ENCODE measurements at regions not wholly inside any gene's neighbourhood (a gene's known extent, or its start where the extent isn't known, plus 50 kb on each side); places are given as distances from the start of the nearest gene placed in this dataset.

DNA sequence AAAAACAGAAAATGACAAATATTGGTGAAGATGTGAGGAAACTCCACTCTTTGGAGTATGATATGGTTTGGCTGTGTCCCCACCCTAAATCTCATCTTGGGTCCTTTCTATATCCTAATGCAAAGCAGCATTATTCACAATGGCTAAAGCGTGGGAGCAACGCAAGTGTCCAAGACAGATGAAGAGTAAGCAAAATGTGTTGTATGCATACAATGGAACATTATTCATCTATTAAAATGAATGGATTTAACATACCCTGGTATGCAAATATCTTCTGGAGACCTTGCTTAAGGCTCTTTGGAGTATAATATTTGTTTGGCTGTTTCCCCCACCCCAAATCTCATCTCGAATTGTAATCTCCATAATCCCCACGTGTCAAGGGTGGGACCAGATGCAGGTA lies 839.8 kb upstream of the POM121L12 start:
- Histone ChIP-seq H4K8ac (ENCODE audit: extremely low read depth, insufficient read depth, low read length) (no peak overlapping the region), H2BK15ac (ENCODE audit: low read length) (no peak overlapping the region), H4K91ac (replicated peaks; ENCODE audit: insufficient read length, low read length) (no peak overlapping the region), H2BK120ac (replicated peaks; ENCODE audit: low read depth, low read length) (no peak overlapping the region), H3K9me3 (ENCODE audit: insufficient read depth in 2 of 2, low read depth in 1 of 2, low read length in 1 of 2) (no peaks in the 10 kb centered on the region), H3K4me1 (replicated peaks in 1 of 4; ENCODE audit: control insufficient read depth in 3 of 4, insufficient read depth in 4 of 4, low read length in 3 of 4) (no peaks in the 10 kb centered on the region), H3K18ac (ENCODE audit: extremely low read depth, low read length) (no peak overlapping the region), H4K20me1 (replicated peaks in 1 of 2; ENCODE audit: control insufficient read depth in 1 of 2, insufficient read depth in 2 of 2, low read length in 2 of 2) (no peaks in the 10 kb centered on the region), H3K23me2 (ENCODE audit: low read depth, low read length) (no peaks in the 10 kb centered on the region), H3K4ac (replicated peaks; ENCODE audit: insufficient read length, low read depth, low read length) (no peak overlapping the region), H3K4me3 (ENCODE audit: extremely low read depth in 1 of 4, insufficient read depth in 2 of 4, low read depth in 3 of 4, low read length in 4 of 4) (no peak overlapping the region), H3K9ac (replicated peaks in 1 of 4; ENCODE audit: extremely low read depth in 1 of 4, low read depth in 3 of 4, low read length in 3 of 4) (no peak overlapping the region), H3K27me3 (replicated peaks in 1 of 4; ENCODE audit: control insufficient read depth in 3 of 4, extremely low read depth in 1 of 4, insufficient read depth in 3 of 4, low read length in 3 of 4) (no peaks in the 10 kb centered on the region), H3K4me2 (ENCODE audit: insufficient read depth in 1 of 2, low read depth in 2 of 2, low read length in 2 of 2) (no peak overlapping the region), H2BK5ac (ENCODE audit: low read depth, low read length) (no peak overlapping the region), H3K56ac (replicated peaks; ENCODE audit: insufficient read length, low read depth, low read length) (no peak overlapping the region), H2AK5ac (ENCODE audit: low read depth, low read length) (no peak overlapping the region), H3K79me2 (ENCODE audit: control insufficient read depth in 1 of 2, insufficient read depth in 2 of 2, low read length in 2 of 2) (no peaks in the 10 kb centered on the region), H2BK12ac (ENCODE audit: low read depth, low read length) (no peak overlapping the region), H4K5ac (ENCODE audit: insufficient read length, low read depth, low read length) (no peak overlapping the region), H3K79me1 (ENCODE audit: low read depth, low read length) (no peaks in the 10 kb centered on the region), H3K27ac (ENCODE audit: low read depth, low read length) (no peak overlapping the region), H3K23ac (ENCODE audit: insufficient read length) (no peak overlapping the region), H3K36me3 (ENCODE audit: control insufficient read depth in 2 of 4, insufficient read depth in 4 of 4, low read length in 3 of 4) (no peaks in the 10 kb centered on the region), H2AFZ (ENCODE audit: low read length) (no peak overlapping the region), H3K14ac (ENCODE audit: insufficient read length) (no peak overlapping the region), H2BK20ac (ENCODE audit: low read length) (no peak overlapping the region)
- ChIA-PET POLR2A (ENCODE audit: partially characterized antibody) (no interaction called here), CTCF (ENCODE audit: partially characterized antibody) (no interaction called here)
- TF ChIP-seq CTBP2 (IDR thresholded peaks at IDR 0.05; ENCODE audit: borderline replicate concordance, insufficient read depth, insufficient read length, low read length) (no peak), SIRT6 (IDR thresholded peaks at IDR 0.05; ENCODE audit: low read length) (no peak), POU5F1 (IDR thresholded peaks at IDR 0.05; ENCODE audit: low read depth, low read length) (no peak), CEBPB (IDR thresholded peaks at IDR 0.05; ENCODE audit: low read depth, low read length) (no peak), POLR2AphosphoS5 (IDR thresholded peaks at IDR 0.05; ENCODE audit: low read depth, low read length) (no peak), TCF12 (IDR thresholded peaks at IDR 0.05; ENCODE audit: low read depth, low read length) (no peak)
- TF ChIP-seq, protein P1, sequence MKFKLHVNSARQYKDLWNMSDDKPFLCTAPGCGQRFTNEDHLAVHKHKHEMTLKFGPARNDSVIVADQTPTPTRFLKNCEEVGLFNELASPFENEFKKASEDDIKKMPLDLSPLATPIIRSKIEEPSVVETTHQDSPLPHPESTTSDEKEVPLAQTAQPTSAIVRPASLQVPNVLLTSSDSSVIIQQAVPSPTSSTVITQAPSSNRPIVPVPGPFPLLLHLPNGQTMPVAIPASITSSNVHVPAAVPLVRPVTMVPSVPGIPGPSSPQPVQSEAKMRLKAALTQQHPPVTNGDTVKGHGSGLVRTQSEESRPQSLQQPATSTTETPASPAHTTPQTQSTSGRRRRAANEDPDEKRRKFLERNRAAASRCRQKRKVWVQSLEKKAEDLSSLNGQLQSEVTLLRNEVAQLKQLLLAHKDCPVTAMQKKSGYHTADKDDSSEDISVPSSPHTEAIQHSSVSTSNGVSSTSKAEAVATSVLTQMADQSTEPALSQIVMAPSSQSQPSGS (IDR thresholded peaks at IDR 0.05; ENCODE audit: low read length): no peak
- no peak for DNase-seq (ENCODE audit: low read depth in 1 of 2, low spot score in 2 of 2)
- WGBS, 2 experiments (ENCODE audit: extremely low coverage in 1 of 2, insufficient coverage in 1 of 2, insufficient read length in 1 of 2, insufficient replicate concordance in 2 of 2, low coverage in 1 of 2, low lambda C conversion rate in 2 of 2, missing lambda C conversion rate in 1 of 2): 81% methylated on average over 4 of the region's 4 CpGs; no CpG with 5 or more reads in 1 of the 2 experiments
- FAIRE-seq: no peak

All from H1 (cell line).